ENCODE measurements at regions not wholly inside any gene's neighbourhood (a gene's known extent, or its start where the extent isn't known, plus 50 kb on each side); places are given as distances from the start of the nearest gene placed in this dataset.

DNA sequence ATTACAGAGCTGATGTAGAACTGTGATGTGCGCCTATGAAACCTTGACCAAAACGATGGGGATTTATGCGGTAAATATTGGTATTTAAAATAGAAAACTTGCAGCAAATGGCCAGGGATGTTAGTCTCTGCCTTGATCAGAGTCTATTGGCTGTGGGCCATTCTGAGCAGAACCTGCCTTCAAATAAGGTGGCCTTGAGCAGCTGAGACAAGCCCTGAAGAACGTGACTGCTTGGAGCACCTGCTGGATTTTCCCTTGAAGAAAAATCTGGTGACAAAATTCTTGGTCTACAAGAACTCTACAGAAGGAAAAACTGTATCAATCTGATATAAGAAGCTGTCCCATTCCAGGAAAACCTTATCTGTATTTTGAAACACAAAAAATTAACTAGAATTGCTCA lies 820.1 kb upstream of the EPHA6 start:
- no peak overlapping the region for H3K27ac ChIP-seq (replicated peaks; ENCODE audit: low read length)
- no peak overlapping the region for H3K14ac ChIP-seq (ENCODE audit: low read length)
- no peak for DNase-seq (ENCODE audit: low spot score)
- H4K91ac ChIP-seq (ENCODE audit: low read depth, low read length, poor library complexity), result no peak overlapping the region
- H3K36me3 ChIP-seq (replicated peaks in 1 of 2; ENCODE audit: control insufficient read depth in 2 of 2, insufficient read depth in 2 of 2, low read length in 2 of 2), result no peaks in the 10 kb centered on the region
- H4K8ac ChIP-seq (ENCODE audit: low read depth, low read length), result no peak overlapping the region
- H2AFZ ChIP-seq (ENCODE audit: low read length), result no peak overlapping the region
- H3K23ac ChIP-seq (ENCODE audit: low read depth, low read length, poor library complexity), result no peak overlapping the region
- H3K18ac ChIP-seq (ENCODE audit: low read length), result no peak overlapping the region
- H3K9ac ChIP-seq (ENCODE audit: low read depth, low read length, poor library complexity), result no peak overlapping the region
- H3K79me1 ChIP-seq (ENCODE audit: low read depth, low read length), result no peaks in the 10 kb centered on the region
- H3K4me3 ChIP-seq (ENCODE audit: low read length in 2 of 2), result no peak overlapping the region
- H3K4me2 ChIP-seq (ENCODE audit: insufficient read depth, low read length, poor library complexity, severe bottlenecking), result no peak overlapping the region
- no peaks in the 10 kb centered on the region for H3K9me3 ChIP-seq (replicated peaks in 1 of 2; ENCODE audit: control insufficient read depth in 2 of 2, insufficient read depth in 1 of 2, low read depth in 1 of 2, low read length in 2 of 2)
- no CpG with 5 or more reads among the region's 4 CpGs for WGBS, 2 donors (ENCODE audit: extremely low coverage in 2 of 2, insufficient read length in 2 of 2, insufficient replicate concordance in 1 of 2)
- H3K27me3 ChIP-seq (ENCODE audit: control insufficient read depth in 3 of 3, insufficient read depth in 3 of 3, low read depth in 1 of 3, low read length in 3 of 3), result no peaks in the 10 kb centered on the region
- H3K4ac ChIP-seq (ENCODE audit: low read length), result no peak overlapping the region
- H2AK5ac ChIP-seq (ENCODE audit: low read depth, low read length), result no peak overlapping the region
- no peaks in the 10 kb centered on the region for H3K4me1 ChIP-seq (ENCODE audit: control insufficient read depth in 2 of 2, insufficient read depth in 1 of 2, low read depth in 1 of 2, low read length in 2 of 2)
- no peak overlapping the region for H2BK5ac ChIP-seq (ENCODE audit: low read length)
- H2BK12ac ChIP-seq (ENCODE audit: low read length), result no peak overlapping the region
- no peak overlapping the region for H2BK120ac ChIP-seq (ENCODE audit: low read depth, low read length)
- no peak overlapping the region for H2BK15ac ChIP-seq (ENCODE audit: low read length)

GRCh38 chr3:96000966-96001365 lies 813.4 kb upstream of the EPHA6 start:
- no peaks in the 10 kb centered on the region for H3K4me1 ChIP-seq (ENCODE audit: control insufficient read depth in 2 of 2, insufficient read depth in 1 of 2, low read depth in 1 of 2, low read length in 2 of 2)
- no peak overlapping the region for H4K91ac ChIP-seq (ENCODE audit: low read depth, low read length, poor library complexity)
- H3K14ac ChIP-seq (ENCODE audit: low read length), result no peak overlapping the region
- peak; percentile 31 for DNase-seq (ENCODE audit: low spot score)
- no peak overlapping the region for H2BK12ac ChIP-seq (ENCODE audit: low read length)
- no CpG with 5 or more reads among the region's 4 CpGs for WGBS, 2 donors (ENCODE audit: extremely low coverage in 2 of 2, insufficient read length in 2 of 2, insufficient replicate concordance in 1 of 2)
- no peaks in the 10 kb centered on the region for H3K36me3 ChIP-seq (replicated peaks in 1 of 2; ENCODE audit: control insufficient read depth in 2 of 2, insufficient read depth in 2 of 2, low read length in 2 of 2)
- no peaks in the 10 kb centered on the region for H3K27me3 ChIP-seq (ENCODE audit: control insufficient read depth in 3 of 3, insufficient read depth in 3 of 3, low read depth in 1 of 3, low read length in 3 of 3)
- no peak overlapping the region for H3K18ac ChIP-seq (ENCODE audit: low read length)
- H3K79me1 ChIP-seq (ENCODE audit: low read depth, low read length), result no peaks in the 10 kb centered on the region
- no peak overlapping the region for H3K27ac ChIP-seq (replicated peaks; ENCODE audit: low read length)
- no peak overlapping the region for H3K4me2 ChIP-seq (ENCODE audit: insufficient read depth, low read length, poor library complexity, severe bottlenecking)
- H3K4ac ChIP-seq (ENCODE audit: low read length), result no peak overlapping the region
- H2AFZ ChIP-seq (ENCODE audit: low read length), result peak overlapping the region; percentile 1
- H3K9me3 ChIP-seq (replicated peaks in 1 of 2; ENCODE audit: control insufficient read depth in 2 of 2, insufficient read depth in 1 of 2, low read depth in 1 of 2, low read length in 2 of 2), result peaks cover 0 to 2% of the 10 kb centered on the region in 2 donors
- H3K23ac ChIP-seq (ENCODE audit: low read depth, low read length, poor library complexity), result no peak overlapping the region
- H4K8ac ChIP-seq (ENCODE audit: low read depth, low read length), result no peak overlapping the region
- H3K4me3 ChIP-seq (ENCODE audit: low read length in 2 of 2), result no peak overlapping the region
- H2BK5ac ChIP-seq (ENCODE audit: low read length), result no peak overlapping the region
- H2BK120ac ChIP-seq (ENCODE audit: low read depth, low read length), result no peak overlapping the region
- H2BK15ac ChIP-seq (ENCODE audit: low read length), result no peak overlapping the region
- H2AK5ac ChIP-seq (ENCODE audit: low read depth, low read length), result no peak overlapping the region
- H3K9ac ChIP-seq (ENCODE audit: low read depth, low read length, poor library complexity), result no peak overlapping the region

DNA sequence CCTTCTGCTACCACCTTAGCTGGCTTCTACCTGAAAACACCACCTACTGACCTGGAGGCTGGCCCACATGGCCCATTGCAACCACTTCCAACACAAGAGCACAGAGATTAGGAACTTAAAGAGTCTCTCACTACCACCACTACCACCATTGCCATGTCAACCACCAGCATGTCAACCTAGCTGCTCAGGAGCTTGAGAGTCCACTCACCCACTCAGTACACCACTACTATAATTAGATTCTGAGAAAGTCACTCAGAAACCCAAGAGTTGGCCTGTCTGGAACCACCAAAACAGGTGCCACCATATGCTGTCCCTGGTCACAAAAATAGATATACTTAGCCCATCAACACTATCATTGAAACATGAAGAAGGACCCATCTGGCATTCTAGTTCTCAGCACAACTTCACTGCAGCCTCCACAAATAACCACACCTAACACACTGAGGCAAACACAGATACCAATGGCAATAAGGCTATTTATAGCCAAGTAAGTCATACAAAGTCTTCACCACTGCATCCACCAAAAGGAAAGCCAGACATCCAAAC lies 806.7 kb upstream of the EPHA6 start:
- H3K9me3 ChIP-seq (replicated peaks in 1 of 2; ENCODE audit: control insufficient read depth in 2 of 2, insufficient read depth in 1 of 2, low read depth in 1 of 2, low read length in 2 of 2), result no peaks in the 10 kb centered on the region
- no peak overlapping the region for H2BK5ac ChIP-seq (ENCODE audit: low read length)
- no peak overlapping the region for H2BK12ac ChIP-seq (ENCODE audit: low read length)
- no peak overlapping the region for H3K4me2 ChIP-seq (ENCODE audit: insufficient read depth, low read length, poor library complexity, severe bottlenecking)
- no peak overlapping the region for H2BK15ac ChIP-seq (ENCODE audit: low read length)
- peak overlapping the region; percentile 5 for H2AK5ac ChIP-seq (ENCODE audit: low read depth, low read length)
- H3K14ac ChIP-seq (ENCODE audit: low read length), result no peak overlapping the region
- no peaks in the 10 kb centered on the region for H3K27me3 ChIP-seq (ENCODE audit: control insufficient read depth in 3 of 3, insufficient read depth in 3 of 3, low read depth in 1 of 3, low read length in 3 of 3)
- no peak overlapping the region for H3K23ac ChIP-seq (ENCODE audit: low read depth, low read length, poor library complexity)
- no peak overlapping the region for H3K9ac ChIP-seq (ENCODE audit: low read depth, low read length, poor library complexity)
- no peaks in the 10 kb centered on the region for H3K36me3 ChIP-seq (replicated peaks in 1 of 2; ENCODE audit: control insufficient read depth in 2 of 2, insufficient read depth in 2 of 2, low read length in 2 of 2)
- no peak overlapping the region for H3K27ac ChIP-seq (replicated peaks; ENCODE audit: low read length)
- H3K4me1 ChIP-seq (ENCODE audit: control insufficient read depth in 2 of 2, insufficient read depth in 1 of 2, low read depth in 1 of 2, low read length in 2 of 2), result no peaks in the 10 kb centered on the region
- H3K18ac ChIP-seq (ENCODE audit: low read length), result no peak overlapping the region
- H3K4me3 ChIP-seq (ENCODE audit: low read length in 2 of 2), result no peak overlapping the region
- H3K79me1 ChIP-seq (ENCODE audit: low read depth, low read length), result no peaks in the 10 kb centered on the region
- no peak overlapping the region for H4K8ac ChIP-seq (ENCODE audit: low read depth, low read length)
- H2AFZ ChIP-seq (ENCODE audit: low read length), result no peak overlapping the region
- H4K91ac ChIP-seq (ENCODE audit: low read depth, low read length, poor library complexity), result no peak overlapping the region
- no peak for DNase-seq (ENCODE audit: low spot score)
- no peak overlapping the region for H2BK120ac ChIP-seq (ENCODE audit: low read depth, low read length)
- no peak overlapping the region for H3K4ac ChIP-seq (ENCODE audit: low read length)

GRCh38 chr3:96012939-96013338 lies 801.5 kb upstream of the EPHA6 start:
- no peaks in the 10 kb centered on the region for H3K27me3 ChIP-seq (ENCODE audit: control insufficient read depth in 3 of 3, insufficient read depth in 3 of 3, low read depth in 1 of 3, low read length in 3 of 3)
- no peaks in the 10 kb centered on the region for H3K9me3 ChIP-seq (replicated peaks in 1 of 2; ENCODE audit: control insufficient read depth in 2 of 2, insufficient read depth in 1 of 2, low read depth in 1 of 2, low read length in 2 of 2)
- no peak overlapping the region for H3K4me2 ChIP-seq (ENCODE audit: insufficient read depth, low read length, poor library complexity, severe bottlenecking)
- no peak overlapping the region for H2AK5ac ChIP-seq (ENCODE audit: low read depth, low read length)
- H3K79me1 ChIP-seq (ENCODE audit: low read depth, low read length), result no peaks in the 10 kb centered on the region
- no peak overlapping the region for H3K18ac ChIP-seq (ENCODE audit: low read length)
- no peak overlapping the region for H3K14ac ChIP-seq (ENCODE audit: low read length)
- H3K4ac ChIP-seq (ENCODE audit: low read length), result no peak overlapping the region
- H3K4me1 ChIP-seq (ENCODE audit: control insufficient read depth in 2 of 2, insufficient read depth in 1 of 2, low read depth in 1 of 2, low read length in 2 of 2), result no peaks in the 10 kb centered on the region
- H2BK15ac ChIP-seq (ENCODE audit: low read length), result no peak overlapping the region
- no peak overlapping the region for H2BK5ac ChIP-seq (ENCODE audit: low read length)
- H3K23ac ChIP-seq (ENCODE audit: low read depth, low read length, poor library complexity), result no peak overlapping the region
- H2AFZ ChIP-seq (ENCODE audit: low read length), result no peak overlapping the region
- H2BK120ac ChIP-seq (ENCODE audit: low read depth, low read length), result no peak overlapping the region
- H3K36me3 ChIP-seq (replicated peaks in 1 of 2; ENCODE audit: control insufficient read depth in 2 of 2, insufficient read depth in 2 of 2, low read length in 2 of 2), result no peaks in the 10 kb centered on the region
- no peak overlapping the region for H4K8ac ChIP-seq (ENCODE audit: low read depth, low read length)
- no peak overlapping the region for H3K4me3 ChIP-seq (ENCODE audit: low read length in 2 of 2)
- no CpG with 5 or more reads among the region's 2 CpGs for WGBS, 2 donors (ENCODE audit: extremely low coverage in 2 of 2, insufficient read length in 2 of 2, insufficient replicate concordance in 1 of 2)
- no peak overlapping the region for H3K9ac ChIP-seq (ENCODE audit: low read depth, low read length, poor library complexity)
- H4K91ac ChIP-seq (ENCODE audit: low read depth, low read length, poor library complexity), result no peak overlapping the region
- no peak for DNase-seq (ENCODE audit: low spot score)
- no peak overlapping the region for H2BK12ac ChIP-seq (ENCODE audit: low read length)
- no peak overlapping the region for H3K27ac ChIP-seq (replicated peaks; ENCODE audit: low read length)

All from neuronal stem cell (in vitro differentiated cells).